ENCODE measurements at regions not wholly inside any gene's neighbourhood (a gene's known extent, or its start where the extent isn't known, plus 50 kb on each side); places are given as distances from the start of the nearest gene placed in this dataset.

- TF ChIP-seq TCF7L2 (IDR thresholded peaks at IDR 0.05; ENCODE audit: low read depth, low read length) (no peak), POLR2AphosphoS5 (IDR thresholded peaks at IDR 0.05; ENCODE audit: low read depth, low read length) (no peak), CTCF (IDR thresholded peaks at IDR 0.05) (no peak)
These were observed 579.1 kb downstream of the KCTD12 start for GRCh38 chr13:76307142-76307541.

All from Panc1 (cell line).